ENCODE measurements at regions not wholly inside any gene's neighbourhood (a gene's known extent, or its start where the extent isn't known, plus 50 kb on each side); places are given as distances from the start of the nearest gene placed in this dataset.
"Not testable (repeated sequence)": the region's sequence is repeated elsewhere in the genome, so short reads cannot be mapped to it uniquely, and the experiment has no call there.

DNA sequence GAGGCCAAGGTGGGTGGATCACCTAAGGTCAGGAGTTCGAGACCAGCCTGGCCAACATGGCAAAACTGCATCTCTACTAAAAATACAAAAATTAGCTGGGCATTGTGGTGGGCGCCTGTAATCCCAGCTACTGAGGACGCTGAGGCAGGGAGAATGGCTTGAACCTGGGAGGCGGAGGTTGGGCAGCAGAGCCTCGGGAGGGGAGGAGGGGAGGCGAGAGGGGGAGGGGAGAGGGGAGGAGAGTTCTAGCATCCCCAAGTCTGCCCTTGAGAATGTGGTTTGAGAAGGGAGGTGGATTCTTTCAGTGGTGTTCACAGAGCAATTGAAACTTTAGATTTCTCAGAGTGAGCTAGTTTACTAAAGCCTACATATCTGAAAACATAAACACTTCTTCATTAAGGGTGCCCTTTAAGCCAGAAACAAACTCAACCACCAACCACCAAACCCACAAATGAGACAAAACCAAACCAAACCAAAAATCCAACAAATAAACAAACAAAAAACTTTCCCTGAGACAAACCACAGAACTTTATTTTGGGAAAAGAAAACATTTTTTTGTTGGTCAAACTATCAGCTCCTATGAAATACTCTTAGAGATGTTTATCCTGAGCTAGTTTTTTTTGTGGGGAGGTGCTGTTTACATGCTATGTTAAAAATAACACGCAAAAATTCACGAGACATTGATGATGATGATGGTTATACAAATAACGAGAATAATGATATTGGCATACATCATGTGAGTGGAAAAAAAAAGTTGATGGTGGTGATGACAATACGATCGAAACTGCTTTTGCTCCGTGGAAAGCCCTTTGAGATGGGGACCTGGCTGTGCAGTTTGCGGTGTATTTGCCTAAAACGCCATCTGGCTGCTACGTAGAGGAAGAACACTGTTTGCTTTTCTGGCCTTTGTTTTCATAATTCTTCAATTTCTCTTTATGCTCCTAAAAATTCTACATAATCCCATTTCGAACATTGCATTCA lies 98.2 kb upstream of the PRKX start:
- Mint-ChIP-seq H3K36me3 (peaks cover 0 to 4% of the 10 kb centered on the region in 2 donors), H3K27ac (peak overlapping the region in 1 of 2 donors; percentile 55), H3K9me3 (no peaks in the 10 kb centered on the region)
- ATAC-seq, result no peak
- peak in 1 of 2 donors; percentile 12 for DNase-seq (ENCODE audit: low spot score in 2 of 2)

DNA sequence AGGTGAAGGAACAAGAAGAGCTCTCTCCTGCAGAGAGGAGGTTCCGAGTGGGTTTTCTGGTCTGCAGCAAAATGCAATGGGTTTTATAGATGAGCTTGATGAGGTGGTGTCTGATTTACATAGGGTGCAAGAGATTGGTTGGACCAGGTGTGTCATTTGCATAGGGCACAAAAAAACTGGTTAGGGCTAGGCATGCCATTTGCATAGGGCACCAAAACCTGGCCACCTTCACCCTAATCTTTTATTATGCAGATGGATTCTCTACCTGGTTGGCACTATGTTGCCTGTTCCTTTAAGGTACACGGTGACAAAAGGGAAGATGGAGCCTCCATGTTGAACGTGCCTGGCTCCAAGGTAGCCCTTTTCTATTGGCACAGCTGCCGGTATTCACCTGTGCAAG lies 94.5 kb upstream of the PRKX start:
- DNase-seq (ENCODE audit: low spot score in 2 of 2) (no peak), ATAC-seq (no peak)
- H3K27ac Mint-ChIP-seq, result no peak overlapping the region
- no peaks in the 10 kb centered on the region for H3K9me3 Mint-ChIP-seq
- H3K36me3 Mint-ChIP-seq, result no peaks in the 10 kb centered on the region

DNA sequence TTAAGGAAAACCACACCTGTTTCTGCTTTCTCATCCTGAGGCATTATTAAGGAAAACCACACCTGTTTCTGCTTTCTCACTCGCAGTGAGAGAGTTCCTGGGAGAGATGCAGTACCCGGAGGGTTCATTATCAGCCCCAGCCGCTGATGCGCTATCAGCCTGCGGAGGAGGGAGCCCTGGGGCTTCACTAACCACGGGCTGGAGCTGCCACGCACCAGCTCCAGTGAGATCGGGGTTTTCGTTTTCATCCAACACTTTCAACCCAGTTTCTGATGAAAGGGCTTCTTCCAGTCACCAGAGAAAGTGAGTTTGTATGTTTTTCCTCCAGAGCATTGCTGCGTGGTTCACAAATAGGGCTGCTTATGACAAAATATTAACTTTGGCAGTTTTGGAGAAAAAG lies 93.2 kb upstream of the PRKX start:
- no peaks in the 10 kb centered on the region for H3K9me3 Mint-ChIP-seq
- no peak for DNase-seq (ENCODE audit: low spot score in 2 of 2)
- H3K27ac Mint-ChIP-seq, result no peak overlapping the region
- ATAC-seq, result no peak
- H3K36me3 Mint-ChIP-seq, result no peaks in the 10 kb centered on the region

DNA sequence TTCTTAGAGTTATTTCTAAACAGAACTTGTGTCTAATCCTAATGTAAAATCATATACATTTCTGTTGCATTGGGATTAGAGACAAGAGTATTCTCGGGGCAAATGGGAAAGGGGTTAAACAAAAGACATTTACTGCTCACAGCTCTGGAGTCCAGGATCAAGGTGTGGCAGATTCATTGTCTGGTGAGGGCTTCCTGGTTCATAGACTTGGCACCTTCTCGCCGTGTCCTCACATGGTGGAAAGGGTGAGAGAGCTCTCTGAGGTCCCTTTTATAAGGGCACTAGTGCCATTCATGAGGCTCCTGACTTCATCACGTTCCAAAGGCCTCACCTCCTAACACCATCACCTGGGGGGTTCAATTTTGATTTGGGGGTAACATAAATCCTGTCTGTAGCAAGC lies 90.3 kb upstream of the PRKX start:
- no peaks in the 10 kb centered on the region for H3K36me3 Mint-ChIP-seq
- H3K27ac Mint-ChIP-seq, result no peak overlapping the region
- no peak for ATAC-seq
- no peaks in the 10 kb centered on the region for H3K9me3 Mint-ChIP-seq
- no peak for DNase-seq (ENCODE audit: low spot score in 2 of 2)

DNA sequence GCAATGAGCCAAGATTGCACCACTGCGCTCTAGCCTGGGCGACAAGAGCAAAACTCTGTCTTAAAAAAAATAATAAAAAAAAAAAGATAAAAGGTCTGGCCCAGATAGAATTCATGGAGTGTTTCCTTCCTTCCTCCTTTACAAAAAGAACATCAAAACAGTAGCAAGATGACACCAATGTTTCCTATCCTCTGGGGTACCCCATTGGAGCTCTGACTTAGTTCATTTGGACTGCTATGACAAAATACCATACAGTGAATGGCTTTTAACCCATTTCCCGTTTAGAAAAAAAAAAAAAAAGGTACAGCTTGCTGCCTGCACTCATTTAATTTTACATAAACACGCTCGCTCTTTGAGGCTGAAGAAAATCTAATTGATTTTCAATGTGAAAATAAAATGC lies 89.9 kb upstream of the PRKX start:
- H3K27ac Mint-ChIP-seq, result no peak overlapping the region
- ATAC-seq, result no peak
- DNase-seq (ENCODE audit: low spot score in 2 of 2), result no peak
- no peaks in the 10 kb centered on the region for H3K9me3 Mint-ChIP-seq
- H3K36me3 Mint-ChIP-seq, result no peaks in the 10 kb centered on the region

DNA sequence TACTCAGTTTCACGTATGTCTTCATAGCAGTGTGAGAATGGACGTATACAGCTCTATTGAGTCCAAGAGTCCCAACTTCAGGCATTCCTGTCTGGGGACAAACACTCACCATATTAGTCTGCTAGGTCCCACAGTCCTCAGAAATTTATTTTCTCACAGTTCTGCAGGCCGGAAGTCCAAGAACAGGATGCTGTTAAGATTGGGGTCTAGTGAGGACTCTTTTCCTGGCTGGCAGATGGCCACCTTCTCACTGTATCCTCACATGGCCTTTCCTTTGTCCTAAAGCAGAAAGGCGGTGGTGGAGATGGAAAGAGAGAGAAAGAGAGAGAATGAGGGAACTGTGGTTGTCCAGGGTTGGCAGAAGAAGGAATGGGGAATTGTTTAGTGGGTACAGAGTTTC lies 82.0 kb upstream of the PRKX start:
- not testable (repeated sequence) for ATAC-seq; DNase-seq (ENCODE audit: low spot score in 2 of 2); H3K36me3 Mint-ChIP-seq; H3K9me3 Mint-ChIP-seq
- H3K27ac Mint-ChIP-seq, result peak overlapping the region; percentile 23 to 83

DNA sequence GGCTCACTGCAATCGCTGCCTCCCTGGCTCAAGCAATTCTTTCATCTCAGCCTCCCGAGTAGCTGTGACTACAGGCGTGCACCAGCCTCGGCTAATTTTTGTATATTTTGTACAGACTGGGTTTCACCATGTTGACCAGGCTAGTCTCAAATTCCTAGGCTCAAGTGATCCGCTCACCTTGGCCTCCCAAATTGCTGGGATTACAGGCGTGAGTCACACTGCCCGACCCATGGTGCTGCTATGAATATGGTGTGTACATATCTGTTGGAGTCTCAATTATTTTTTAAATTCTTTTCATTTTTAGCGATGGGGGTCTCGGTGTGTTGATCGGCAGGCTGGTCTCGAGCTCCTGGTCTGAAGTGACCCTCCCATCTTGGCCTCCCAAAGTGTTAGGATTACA lies 78.0 kb upstream of the PRKX start:
- Mint-ChIP-seq H3K9me3 (no peaks in the 10 kb centered on the region), H3K36me3 (no peaks in the 10 kb centered on the region), H3K27ac (no peak overlapping the region)
- ATAC-seq (no peak), DNase-seq (ENCODE audit: low spot score in 2 of 2) (no peak)

DNA sequence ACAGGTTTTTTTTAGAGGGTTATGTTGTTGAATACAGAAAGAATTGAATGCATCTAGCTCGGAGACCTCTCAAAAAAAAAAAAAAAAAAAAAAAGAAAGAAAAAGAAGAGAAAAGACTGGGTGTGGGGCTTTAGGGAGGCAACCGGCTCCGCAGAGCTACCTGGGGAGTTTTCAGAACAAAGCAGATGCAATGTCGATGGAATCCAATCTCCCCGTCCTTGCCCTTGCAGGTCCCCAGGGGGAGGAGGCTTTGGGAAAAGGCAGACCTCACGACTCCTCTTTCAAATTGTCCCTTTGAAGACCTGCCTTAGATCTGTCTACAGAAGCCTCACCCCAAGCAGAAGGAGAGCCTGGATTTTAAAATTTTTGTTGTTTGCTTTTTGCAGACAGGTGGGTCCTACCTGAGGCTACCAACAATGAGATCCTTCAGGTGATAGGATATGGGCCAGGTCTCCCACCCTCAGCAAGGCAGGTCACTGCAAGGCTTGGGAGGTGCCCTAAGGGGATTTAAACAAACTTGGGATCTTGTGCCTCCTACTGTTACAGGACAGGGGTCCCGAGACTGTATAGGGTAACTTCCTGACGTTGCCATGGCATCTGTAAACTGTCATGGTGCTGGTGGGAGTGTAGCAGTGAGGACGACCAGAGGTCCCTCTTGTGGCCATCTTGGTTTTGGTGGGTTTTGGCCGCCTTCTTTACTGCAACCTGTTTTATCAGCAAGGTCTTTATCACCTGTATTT lies 75.2 kb upstream of the PRKX start:
- DNase-seq (ENCODE audit: low spot score in 2 of 2), result no peak
- H3K27ac Mint-ChIP-seq, result no peak overlapping the region
- H3K36me3 Mint-ChIP-seq, result no peaks in the 10 kb centered on the region
- ATAC-seq, result no peak
- H3K9me3 Mint-ChIP-seq, result no peaks in the 10 kb centered on the region

DNA sequence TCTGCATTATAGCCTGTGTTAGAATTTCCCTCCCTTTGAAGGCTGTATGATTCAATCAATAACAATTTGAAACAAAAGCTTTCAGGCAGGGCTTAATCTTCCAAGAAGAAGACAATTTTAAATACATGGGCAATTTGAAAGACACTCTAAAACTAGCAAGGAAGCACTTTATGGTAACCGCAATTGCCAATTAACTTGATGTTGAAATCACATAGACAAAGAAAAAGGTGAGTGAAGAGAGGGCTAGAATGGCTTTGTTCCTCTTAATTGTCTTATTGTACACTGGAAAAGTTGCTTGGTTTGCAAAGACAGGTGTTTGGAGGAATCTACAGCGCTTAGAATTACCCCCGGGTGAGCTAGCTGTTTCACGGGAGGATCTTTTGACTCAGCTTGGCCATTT lies 74.4 kb upstream of the PRKX start:
- H3K27ac Mint-ChIP-seq, result no peak overlapping the region
- DNase-seq (ENCODE audit: low spot score in 2 of 2) (no peak), ATAC-seq (no peak)
- H3K9me3 Mint-ChIP-seq, result no peaks in the 10 kb centered on the region
- H3K36me3 Mint-ChIP-seq, result no peaks in the 10 kb centered on the region

DNA sequence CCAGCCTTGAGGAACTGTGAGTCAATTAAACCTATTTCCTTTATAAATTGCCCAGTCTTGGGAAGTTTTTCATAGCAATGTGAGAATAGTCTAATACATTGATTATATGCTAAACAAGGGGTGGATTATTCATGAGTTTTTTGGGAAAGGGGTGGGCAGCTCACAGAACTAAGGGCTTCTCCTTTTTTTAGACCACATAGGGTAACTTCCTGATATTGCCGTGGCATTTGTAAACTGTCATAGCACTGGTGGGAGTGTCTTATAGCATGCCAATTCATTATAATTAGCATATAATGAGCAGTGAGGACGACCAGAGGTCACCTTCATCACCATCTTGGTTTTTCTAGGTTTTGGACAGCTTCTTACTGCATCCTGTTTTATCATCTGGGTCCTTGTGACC lies 72.4 kb upstream of the PRKX start:
- not testable (repeated sequence) for DNase-seq (ENCODE audit: low spot score in 2 of 2); ATAC-seq; H3K36me3 Mint-ChIP-seq; H3K9me3 Mint-ChIP-seq; H3K27ac Mint-ChIP-seq

DNA sequence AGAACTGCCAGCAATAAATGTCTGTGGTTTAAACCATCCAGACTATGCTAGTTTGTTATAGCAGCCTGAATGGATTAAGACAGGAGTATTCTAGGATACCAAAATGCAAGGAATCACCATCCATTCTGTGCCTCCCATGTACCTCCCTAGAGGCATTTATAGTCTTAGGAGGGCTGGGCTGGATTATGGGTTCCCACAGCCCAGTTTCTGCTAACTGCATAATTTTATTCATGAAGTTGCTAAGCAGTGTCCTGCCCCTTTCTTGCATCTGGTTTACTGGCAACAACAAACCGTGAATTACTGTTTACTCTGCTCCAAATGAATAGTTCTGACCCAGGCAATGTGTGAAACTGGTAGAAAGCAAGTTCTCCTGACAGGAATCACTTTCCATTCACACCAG lies 67.1 kb upstream of the PRKX start:
- ATAC-seq, result no peak
- no peak for DNase-seq (ENCODE audit: low spot score in 2 of 2)
- H3K27ac Mint-ChIP-seq, result no peak overlapping the region
- no peaks in the 10 kb centered on the region for H3K9me3 Mint-ChIP-seq
- no peaks in the 10 kb centered on the region for H3K36me3 Mint-ChIP-seq

DNA sequence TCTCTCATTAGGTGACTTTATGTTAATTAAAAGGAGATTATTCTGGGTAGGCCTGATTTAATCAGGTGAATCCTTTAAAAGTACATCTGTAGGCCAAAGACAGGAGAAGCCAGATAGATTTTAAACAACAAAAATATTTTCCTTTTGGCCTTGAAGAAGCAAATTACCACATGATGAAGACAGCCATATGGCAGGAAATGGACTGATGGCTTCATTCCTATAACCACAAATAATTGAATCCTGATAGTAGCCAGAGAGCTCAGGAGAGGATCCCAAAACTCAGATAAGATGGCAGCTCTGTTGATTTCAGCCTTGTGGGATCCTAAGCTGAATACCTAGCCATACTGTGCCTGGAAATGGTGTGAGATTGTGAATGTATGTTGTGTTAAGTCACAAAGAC lies 66.1 kb upstream of the PRKX start:
- H3K9me3 Mint-ChIP-seq, result no peaks in the 10 kb centered on the region
- no peak for ATAC-seq
- H3K27ac Mint-ChIP-seq, result no peak overlapping the region
- H3K36me3 Mint-ChIP-seq, result no peaks in the 10 kb centered on the region
- DNase-seq (ENCODE audit: low spot score in 2 of 2), result no peak

DNA sequence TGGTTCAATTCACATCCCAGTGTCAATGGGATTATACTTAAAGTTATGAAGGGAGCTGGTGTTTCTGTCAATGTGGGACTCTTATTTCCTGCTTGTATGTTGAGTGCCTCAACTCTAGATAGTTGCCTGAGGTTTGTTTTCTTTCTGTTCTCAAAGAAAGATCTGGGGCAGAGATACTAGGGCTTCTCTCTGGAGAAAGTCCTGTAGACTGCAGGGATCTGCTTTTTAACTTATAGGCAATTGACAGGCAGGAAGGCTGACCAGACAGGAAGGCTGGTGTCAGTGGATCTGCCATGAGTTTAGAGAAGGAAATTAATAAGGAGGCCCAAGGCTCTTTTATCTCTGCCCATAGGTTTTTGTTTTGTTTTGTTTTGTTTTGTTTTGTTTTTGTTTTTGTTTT lies 64.0 kb upstream of the PRKX start:
- ATAC-seq (no peak), DNase-seq (ENCODE audit: low spot score in 2 of 2) (no peak)
- Mint-ChIP-seq H3K36me3 (no peaks in the 10 kb centered on the region), H3K27ac (no peak overlapping the region), H3K9me3 (no peaks in the 10 kb centered on the region)

DNA sequence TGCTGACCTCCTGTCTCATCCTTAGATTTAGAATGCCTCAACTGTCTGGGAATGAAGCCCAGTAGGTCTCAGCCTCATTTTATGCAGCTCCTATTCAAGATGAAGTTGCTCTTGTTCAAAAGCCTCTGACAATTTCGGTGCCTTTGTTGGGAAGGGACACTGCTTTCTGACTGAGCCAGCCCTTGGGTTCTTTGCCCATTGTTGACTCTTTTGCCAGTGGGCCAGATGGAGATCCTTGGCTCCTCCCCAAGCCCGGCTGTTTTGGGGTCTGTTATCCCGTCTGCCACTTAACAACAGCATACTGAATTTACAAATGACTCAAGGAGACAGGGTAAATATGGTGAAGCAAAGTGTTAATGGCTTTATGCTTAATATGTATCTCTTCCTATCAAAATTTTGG lies 58.3 kb upstream of the PRKX start:
- DNase-seq (ENCODE audit: low spot score in 2 of 2), result no peak
- Mint-ChIP-seq H3K27ac (no peak overlapping the region), H3K36me3 (no peaks in the 10 kb centered on the region), H3K9me3 (no peaks in the 10 kb centered on the region)
- no peak for ATAC-seq

DNA sequence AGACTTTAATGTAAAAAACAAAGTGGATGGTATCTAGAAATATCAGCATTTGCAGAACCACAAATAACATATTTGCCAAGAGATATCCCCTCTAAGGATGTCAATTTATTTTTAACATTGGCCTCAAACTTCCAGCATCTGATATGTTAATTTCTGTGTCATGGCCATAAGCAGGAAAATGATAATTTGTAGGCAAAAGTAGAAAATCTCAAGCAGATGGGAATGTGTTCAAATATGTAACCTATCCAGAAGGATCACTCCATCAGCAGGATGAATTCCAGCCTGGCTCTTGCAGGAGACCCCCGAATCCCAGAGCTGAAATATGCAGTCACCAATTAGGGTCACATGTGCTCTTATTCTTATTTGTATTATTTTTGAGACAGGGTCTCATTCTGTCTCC lies 55.4 kb upstream of the PRKX start:
- ATAC-seq, result no peak
- Mint-ChIP-seq H3K36me3 (no peaks in the 10 kb centered on the region), H3K9me3 (peaks cover 6% of the 10 kb centered on the region in 2 donors), H3K27ac (no peak overlapping the region)
- no peak for DNase-seq (ENCODE audit: low spot score in 2 of 2)
